ENCODE measurements at regions not wholly inside any gene's neighbourhood (a gene's known extent, or its start where the extent isn't known, plus 50 kb on each side); places are given as distances from the start of the nearest gene placed in this dataset.
A peak's percentile ranks its signal among the peaks of the same experiment; 100 is the strongest.
"Not testable (repeated sequence)": the region's sequence is repeated elsewhere in the genome, so short reads cannot be mapped to it uniquely, and the experiment has no call there.

DNA sequence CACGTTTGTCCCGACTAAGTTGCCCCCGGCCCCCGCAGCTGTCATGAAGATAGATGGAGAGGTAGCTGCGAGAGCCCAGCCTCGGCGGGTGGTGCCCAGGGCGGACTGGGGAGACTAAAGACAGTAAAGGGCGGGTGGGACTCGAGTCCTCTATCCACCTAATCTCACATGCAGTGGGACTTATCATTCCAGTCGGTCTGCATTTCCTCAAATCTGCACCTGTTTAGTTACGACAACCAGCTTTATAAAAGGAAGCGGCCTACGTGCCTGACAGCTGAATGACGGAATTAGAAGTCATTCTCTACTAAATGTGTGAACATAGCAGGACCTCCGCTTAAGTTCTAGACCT lies 109.8 kb upstream of the EGLN3 start:
- DNase-seq (ENCODE audit: low spot score) = no peak

DNA sequence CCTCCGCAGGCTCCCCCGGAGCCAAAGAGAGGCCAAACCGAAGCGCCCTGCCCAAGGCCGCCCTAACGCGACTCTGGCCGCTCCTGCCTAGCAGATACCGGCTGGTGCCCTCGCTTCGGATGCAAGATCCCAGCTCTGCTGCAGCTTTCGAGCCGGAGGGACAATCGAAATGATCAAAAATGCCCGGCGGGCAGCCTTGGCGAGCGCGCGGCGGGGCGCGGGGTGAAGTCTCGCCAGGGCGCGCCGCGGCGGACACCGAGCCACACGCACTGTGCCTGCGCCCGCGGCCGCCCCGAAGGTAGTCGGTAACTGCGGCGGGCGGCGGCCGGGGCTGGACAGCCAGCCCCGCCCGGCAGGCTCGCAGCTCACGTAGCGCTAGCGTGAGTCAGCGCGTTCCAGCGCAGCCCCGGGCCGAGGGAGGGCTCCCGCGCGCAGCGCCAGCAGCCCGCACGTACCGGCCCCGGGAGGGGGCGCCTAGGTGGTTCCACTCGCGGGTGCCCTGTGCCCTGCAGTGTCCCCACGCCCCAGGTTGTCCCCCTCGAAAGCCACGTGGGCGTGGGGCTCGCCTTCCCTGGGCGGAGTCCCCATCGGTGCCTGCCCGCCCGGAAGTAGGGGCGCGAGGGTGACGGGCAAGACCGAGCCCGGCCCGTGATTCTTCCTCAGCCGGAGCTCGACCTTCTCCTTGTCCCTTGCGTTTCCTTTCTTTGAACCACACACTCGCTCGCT lies 109.2 kb upstream of the EGLN3 start:
- peak; percentile 61 for DNase-seq (ENCODE audit: low spot score)

DNA sequence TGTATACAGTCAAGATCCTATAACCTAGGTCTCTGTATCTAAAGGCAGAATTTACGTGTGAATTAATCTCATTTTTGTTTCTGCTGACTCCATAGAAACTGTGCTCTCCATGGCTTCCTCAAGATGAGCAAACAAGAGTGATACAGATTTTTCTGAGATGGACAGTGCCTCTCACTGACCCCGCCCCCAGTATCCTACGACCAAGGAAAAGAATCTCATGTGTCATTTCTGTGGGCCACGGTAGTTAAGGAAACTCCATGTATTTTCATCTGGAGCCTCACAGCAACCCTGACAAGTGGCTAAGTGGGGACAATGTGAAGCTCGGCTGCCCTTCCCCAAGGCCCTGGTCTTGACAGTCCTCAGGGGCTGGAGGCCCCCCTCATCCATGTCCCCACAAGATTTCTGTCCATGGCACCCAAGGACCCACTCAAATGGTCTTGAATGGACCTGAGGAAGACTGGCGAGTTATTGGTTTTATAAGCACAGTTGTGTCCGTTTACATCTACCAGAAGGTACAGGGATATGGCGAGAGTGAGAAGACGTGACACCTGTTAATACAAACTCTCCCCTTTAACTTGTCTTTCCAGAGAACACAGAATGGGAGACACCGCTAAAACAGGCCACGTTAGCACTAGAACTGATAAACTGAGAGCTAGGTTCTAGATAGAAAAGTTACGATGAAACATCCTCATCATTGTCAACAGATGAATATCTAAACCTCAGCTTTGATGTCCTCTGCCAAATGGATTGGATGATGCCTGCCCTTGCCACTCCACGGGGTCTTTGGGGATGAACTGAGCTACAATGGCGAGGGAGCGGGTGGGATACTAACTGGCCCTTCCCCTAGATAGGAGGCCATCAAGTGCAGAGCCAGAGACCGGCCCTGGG lies 108.4 kb upstream of the EGLN3 start:
- DNase-seq (ENCODE audit: low spot score) = no peak

DNA sequence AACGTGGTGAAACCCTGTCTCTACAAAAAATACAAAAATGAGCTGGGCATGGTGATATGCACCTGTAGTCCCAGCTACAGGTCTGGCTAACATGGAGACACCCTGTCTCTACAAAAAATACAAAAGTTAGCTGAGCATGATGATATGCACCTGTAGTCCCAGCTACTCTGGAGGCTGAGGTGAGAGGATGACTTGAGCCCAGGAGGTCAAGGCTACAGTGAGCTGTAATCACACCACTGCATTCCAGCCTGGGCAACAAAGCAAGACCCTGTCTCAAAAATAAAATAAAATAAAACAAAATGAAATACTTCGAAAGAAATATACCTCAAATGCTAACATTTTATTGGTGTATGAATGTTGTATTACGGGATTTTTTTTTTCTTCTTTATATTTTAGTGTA lies 107.6 kb upstream of the EGLN3 start:
- no peak for DNase-seq (ENCODE audit: low spot score)

DNA sequence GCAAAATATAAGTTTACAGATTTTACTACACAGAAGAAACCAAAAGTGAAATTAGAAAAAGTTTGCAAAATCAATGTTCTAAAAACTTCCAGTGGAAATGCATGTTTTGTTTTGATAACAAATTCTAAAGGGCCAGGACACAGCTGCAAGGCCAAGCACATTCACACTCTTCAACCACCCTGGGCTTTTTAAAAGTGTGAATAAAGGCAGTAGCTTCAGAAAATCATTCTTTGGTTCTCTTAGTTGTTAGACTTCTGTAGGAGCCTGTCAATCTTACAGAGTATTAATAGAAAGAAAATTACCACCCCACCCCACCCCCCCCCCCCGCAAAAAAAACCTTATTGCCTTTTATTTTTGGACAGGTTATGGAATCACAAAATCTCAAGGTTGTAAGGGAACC lies 105.2 kb upstream of the EGLN3 start:
- DNase-seq (ENCODE audit: low spot score) = no peak

DNA sequence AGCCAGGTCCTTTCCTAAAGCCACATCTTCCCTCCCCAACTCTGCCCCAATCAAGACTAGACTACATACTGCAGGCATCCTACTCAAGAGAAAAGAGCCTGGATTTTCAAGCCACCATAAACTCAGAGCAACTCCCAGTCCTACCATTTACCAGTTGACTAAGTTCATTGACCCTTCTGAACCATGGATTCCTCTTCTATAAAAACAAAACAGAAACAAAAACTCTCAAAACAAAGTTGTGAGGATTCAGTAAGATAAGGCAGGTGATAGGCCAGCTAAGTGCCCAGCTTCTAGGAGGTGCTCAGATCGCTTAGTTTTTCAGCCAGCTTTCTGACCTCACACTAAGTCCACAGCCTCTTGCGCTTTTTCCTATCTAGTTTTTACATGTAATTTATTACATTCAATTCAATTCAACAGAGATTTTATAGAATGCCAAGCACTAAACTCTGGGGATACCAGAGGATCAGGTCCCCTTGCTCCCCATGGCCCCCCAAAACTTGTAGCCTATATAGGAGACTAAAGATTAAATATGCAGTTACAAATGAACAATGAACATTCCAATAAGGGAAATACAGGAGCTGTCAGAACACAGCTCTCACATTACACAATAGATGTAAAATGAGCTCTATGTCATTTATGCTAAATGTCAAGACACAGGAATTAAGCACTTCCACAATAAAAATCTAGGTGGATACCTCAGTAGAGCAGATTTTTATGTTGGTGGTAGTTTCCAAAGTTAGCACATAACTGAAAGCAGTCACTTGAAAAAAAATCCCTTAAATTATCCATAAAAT lies 104.5 kb upstream of the EGLN3 start:
- no peak for DNase-seq (ENCODE audit: low spot score)

DNA sequence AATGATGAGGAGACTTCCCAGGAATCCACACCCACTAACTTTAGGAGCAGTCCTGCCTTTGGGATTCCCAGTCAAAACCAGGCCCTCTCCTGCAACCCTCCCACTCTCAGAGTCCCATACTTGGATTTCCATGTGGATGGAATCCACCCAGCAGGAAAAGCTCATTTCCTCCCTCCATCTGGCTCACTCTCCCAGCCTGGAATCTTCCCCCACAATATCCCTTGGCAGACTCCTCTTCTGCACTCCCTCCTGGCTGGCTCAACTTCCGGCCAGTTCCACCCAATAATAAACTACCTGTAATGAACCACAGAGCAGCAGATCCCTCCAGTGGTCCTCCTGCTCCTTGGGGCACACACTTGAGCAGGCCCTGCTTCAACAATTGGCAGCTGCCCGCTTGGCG lies 102.8 kb upstream of the EGLN3 start:
- no peak for DNase-seq (ENCODE audit: low spot score)

DNA sequence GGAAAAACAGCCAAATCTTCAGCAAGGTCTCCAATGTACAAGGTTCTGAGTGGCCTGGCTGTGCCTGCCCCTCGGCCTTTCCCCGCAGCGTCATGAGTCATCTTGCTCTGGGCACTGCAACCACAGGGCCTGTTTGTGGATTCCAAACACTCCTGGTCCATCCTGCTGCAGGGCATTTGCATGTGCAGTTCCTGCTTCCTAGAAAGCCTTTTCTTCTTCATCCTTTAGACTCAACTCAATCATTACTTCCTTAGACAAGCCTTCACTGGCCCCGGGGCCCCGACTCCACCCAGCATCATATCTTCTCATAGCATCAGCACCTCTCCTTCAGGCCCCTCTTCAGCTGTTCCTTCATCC lies 101.8 kb upstream of the EGLN3 start:
- no peak for DNase-seq (ENCODE audit: low spot score)

DNA sequence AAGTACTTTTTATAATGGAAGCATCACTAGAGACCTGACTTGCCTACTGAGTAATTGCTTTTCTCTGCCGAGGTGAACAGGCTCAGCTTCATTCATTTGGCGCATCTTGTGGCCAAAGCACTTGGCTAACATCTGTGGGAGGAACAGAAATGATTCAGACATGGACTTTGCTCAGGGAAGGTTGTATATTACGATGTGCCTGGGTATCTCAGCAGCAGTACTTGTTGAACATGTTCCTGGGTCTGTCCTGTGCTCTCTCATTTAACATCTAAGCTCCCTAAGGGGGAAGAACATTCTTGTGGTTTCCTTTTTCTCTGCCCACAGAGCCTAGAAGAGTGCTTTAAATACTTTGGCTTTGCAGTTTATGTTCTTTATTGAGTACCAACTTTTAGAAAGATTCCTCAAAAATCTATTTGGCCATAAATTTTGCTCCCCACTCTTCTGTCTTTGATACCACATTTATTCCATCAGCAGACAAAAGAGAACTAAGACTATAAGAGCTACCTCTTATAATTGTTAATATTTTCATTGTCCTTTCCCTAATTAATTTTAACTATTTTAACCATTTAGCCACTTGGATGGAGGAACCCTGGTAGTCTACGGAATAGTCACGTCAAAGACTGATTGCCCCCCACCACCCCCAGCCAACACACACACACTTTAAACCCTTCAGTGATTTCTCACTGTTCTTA lies 101.2 kb upstream of the EGLN3 start:
- DNase-seq (ENCODE audit: low spot score) = no peak

DNA sequence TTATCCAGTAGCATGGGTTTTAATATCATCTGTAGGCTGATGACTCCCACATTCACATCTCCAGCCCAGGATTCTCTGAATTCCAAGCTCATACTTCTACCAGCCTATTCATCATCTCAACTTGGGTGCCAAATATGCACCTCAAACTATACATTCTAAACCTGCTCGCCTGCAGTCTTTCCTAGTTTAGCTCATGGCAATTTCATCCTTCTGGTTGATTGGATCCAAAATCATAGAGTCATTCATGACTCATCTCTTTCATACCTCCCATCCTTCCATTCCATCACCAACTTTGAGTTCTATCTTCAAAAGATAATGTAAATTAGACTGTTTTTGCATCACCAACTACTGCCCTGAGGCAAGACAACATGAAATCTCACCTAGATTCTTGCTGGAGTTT lies 99.7 kb upstream of the EGLN3 start:
- DNase-seq (ENCODE audit: low spot score) = no peak

DNA sequence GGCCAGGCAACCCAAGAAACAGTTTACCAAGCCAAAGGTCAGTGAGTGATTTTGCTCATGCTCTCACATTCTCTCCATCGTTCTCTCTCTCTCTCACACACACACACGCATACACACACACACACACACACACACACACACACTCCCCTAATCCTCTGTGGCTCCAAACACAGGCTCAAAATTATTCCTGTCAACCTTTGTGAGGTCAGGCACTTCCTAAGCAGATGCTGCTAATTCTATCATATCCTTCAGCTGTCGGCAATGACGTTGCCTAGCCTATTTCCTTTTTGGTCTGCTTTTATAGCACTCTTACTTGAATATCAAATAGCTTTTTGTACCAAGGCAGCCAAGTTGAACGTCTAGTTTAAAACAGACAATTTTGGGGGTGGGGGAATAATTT lies 98.9 kb upstream of the EGLN3 start:
- no peak for DNase-seq (ENCODE audit: low spot score)

DNA sequence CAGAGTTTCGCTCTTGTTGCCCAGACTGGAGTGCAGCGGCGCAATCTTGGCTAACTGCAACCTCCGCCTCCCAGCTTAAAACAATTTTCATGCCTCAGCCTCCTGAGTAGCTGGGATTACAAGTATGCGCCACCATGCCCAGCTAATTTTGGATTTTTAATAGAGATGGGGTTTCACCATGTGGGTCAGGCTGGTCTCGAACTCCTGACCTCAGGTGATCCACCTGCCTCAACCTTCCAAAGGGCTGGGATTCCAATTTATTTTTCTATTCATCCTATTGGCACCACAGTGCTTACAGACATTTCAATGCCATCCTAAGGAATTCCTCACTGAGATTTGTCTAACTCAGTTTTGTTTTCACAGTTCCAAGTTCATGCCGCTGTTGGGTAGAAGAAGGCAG lies 98.3 kb upstream of the EGLN3 start:
- not testable (repeated sequence) for DNase-seq (ENCODE audit: low spot score)

DNA sequence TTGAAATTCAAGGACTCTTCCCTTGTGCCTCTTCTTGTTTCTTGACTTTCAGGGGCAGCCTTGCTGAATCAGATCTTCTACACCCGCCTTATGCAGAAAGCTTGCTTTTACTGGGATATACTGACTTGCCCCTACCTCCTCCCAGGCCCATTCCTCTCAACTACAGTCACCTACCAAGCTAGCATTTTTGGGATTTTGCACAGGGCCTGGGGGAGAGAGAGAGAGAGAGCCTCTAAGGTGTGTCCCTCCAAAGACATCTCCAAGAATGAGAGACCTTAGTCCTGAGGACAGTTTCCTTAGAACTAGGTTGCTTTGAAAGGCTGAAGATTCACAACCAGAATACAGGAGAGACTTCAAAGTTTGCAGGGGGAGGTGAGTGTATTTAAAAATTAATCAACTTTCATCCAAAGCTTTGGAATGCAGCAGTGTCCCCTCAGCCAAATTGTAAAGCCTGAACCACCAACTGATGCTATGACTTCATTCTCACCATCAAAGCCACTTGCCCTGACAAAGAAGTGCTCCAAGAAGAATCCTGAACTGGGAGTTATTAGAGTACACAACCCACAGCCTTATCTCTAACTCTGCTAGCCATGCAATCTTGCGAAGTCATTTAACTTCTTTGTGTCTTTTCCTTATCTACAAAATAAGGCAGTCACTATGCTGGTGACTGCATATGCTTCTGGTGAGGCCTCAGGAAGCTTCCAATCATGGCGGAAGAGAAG lies 96.1 kb upstream of the EGLN3 start:
- no peak for DNase-seq (ENCODE audit: low spot score)

DNA sequence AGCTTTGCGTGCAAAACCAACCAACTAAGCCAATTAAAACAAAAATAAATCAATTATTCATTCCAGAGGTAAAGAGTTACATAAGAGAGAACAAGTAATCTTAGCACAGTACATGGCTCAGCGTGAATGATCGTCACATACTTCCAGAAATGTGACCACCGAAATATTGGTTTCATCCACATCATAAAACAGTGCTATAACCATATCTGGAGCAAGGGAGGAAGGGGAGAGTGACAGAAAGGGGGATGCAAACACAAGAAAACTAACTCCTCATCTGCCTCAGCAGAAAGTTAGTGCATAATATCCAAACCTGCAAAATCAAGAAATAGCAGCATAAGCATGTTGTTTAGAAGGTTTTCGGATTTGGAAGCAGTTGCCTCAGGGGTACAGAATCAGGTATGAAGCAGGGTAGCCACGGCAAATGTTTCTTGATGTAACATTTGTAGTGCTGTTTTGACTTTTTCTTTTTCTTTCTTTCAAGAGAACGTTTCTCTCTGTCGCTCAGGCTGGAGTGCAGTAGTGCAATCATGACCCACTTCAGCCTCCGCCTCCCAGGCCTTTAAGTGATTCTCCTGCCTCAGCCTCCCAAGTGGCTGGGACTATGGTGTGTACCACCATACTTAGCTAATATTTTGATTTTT lies 93.9 kb upstream of the EGLN3 start:
- DNase-seq (ENCODE audit: low spot score) = no peak

DNA sequence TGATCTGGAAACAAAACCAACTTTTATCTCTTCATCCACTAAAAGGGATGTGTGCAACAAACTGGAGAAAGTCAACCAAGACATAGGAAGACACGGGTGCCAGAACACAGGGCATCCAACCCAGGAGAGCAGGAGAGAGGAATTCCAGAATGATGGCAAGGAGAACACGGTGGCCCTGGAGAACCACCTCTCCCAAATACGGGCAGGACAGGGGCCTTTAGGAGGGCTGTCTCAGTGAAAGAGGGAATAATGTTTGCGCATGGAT lies 93.4 kb upstream of the EGLN3 start:
- DNase-seq (ENCODE audit: low spot score) = no peak

DNA sequence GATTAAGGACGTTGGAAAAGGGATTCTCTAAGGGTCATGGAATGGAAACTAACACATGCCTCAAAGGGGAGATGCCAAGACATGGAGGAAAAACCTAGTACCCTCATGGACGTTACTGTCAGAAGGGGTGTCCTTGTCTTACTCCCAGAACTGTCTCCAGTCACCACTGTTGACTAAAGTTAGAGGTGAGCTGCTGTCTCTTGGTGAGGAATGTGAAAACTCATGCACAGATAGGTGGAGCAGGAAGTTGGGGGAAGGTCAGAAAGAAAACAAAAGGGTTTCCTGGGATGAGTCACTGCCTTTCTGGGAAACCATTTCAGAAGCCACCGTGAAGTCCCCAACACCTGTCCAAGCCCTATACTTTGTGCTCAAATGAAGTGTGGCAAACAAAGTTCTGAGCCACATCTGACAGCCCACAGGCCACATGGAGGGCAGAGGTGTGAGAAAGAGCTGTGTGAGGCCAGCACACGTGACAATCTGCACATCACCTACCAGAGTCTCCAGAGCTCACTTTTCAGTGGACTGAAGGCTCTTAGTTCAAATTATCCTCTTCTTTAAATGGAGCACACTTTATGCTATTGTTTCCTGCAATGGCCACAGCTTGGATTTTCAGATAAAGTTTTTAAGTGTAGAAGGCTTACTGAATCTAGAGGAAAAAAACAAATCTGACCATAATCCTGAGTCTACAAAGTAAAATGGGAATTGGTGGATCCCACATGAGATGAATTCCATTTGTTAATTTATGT lies 92.9 kb upstream of the EGLN3 start:
- DNase-seq (ENCODE audit: low spot score) = peak; percentile 82

DNA sequence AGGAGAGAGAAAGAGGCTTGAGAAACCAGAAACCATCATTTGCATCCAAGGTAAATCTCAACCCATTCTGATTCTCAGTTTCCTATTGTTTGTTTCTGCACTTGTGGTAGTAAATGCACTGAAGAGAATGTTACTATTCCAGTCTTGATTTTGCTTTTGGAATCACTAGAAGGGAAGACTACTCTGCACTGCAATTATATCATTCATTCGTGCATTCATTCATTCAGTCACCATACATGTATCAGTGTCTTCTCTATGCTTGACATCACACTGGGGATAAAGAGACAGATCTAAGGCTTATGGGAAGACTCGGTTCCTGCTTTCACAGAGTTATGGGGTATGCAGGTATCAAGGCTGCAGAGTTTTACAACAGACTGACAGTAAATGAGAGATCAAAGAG lies 90.3 kb upstream of the EGLN3 start:
- DNase-seq (ENCODE audit: low spot score) = no peak

DNA sequence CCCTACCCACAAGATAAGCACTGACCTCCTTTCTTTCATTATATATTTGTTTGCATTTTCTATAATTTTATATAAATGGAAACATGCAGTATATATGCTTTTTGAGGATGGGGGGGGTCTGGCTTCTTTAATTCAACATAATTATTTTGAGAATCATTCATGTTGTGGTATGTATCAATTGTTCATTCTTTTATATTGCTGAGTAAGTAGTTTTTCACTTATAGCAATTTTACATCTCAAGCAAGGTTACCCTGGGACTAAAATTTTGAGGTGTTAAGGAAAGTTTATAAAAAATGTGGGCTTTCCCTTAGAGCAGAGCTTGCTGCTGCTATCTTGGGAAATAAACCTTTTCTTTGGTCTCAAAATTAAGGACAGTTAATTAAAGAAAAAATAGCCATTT lies 89.9 kb upstream of the EGLN3 start:
- DNase-seq (ENCODE audit: low spot score) = no peak

DNA sequence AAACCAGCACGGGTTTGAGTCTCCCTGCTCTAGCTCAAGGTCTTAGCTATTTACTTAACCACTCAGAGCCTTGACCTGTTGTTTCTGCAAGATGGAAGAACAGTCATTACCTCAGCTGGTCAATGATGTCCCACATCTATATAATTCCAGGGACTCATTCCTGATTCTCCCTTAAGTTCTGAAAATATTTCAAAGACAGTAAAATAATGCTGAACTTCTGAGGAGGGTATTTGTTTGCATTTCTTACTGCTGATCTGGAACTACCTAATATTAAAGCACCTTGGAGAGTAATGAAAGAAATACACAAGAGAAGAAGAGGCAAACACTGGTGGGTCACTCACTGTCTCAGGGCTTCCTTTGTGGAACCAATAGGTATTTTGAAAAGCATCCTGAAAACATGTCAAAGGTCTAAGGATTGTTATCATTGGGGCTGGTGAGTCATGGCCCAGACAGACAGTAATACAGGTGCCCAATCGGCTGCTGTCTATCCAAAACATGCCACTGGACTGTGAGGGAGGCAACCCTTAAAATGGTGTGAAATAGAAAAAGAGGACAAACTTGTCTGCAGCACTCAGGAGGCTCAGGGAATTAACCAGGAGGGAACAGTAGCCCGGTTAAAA lies 88.7 kb upstream of the EGLN3 start:
- no peak for DNase-seq (ENCODE audit: low spot score)

DNA sequence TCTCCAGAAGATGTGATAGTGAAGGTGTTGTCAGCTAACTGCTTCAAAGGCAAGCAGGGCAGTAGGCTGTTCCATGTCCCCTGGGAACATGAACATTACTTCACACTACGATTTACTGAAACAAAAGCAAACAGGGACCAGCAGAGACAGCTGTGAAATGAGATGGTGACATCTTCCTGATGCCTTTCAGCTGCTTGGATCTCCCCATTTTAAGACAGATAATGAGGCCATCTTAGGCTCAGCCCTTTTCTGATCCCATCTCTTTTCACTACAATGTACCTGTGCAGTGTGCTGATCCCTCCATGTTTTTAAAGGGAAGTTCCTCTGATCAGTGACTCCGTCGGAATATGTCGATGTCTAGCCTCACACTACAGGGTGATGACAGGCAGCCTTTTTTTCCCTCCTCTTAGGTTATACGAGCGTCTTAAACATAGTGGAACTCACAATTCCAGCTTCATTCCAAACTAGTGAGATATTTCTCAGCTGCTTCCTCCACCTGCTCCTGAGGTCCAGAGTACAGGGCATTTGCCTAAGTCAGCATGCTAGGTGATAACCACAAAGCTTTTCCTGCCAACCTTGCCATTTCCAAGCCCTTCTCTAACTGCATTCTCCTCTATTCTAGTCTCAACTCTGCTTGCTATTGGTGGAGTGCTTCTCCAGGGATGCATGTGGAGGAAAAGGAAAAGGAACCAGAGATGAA lies 87.6 kb upstream of the EGLN3 start:
- no peak for DNase-seq (ENCODE audit: low spot score)

Data from CD4-positive, alpha-beta T cell treated with Interleukin-15 for 4 hours (primary cell).